HepG2 (cell line): ENCODE measurements at regions not wholly inside any gene's neighbourhood (a gene's known extent, or its start where the extent isn't known, plus 50 kb on each side); places are given as distances from the start of the nearest gene placed in this dataset.

Source experiments
- CBX1 ChIP-seq: IDR thresholded peaks from one replicate; pipeline ENCODE4 v1.6.1; 2016; ENCODE audit warnings: antibody characterized with exemption, low read depth
- CTCF ChIP-seq: sonication (generic); formaldehyde crosslinking; IDR thresholded peaks from 2 replicates; pipeline ENCODE4 v1.5.0; 2020; ENCODE audit warnings: mild to moderate bottlenecking, missing genetic modification reagents, moderate library complexity
- EED ChIP-seq: sonication (generic); formaldehyde crosslinking; IDR thresholded peaks from 2 replicates; pipeline ENCODE4 v1.5.0; 2020; ENCODE audit warnings: mild to moderate bottlenecking, missing genetic modification reagents
- EHMT2 ChIP-seq: fragments of 200-600 bp; sonication (generic); IDR thresholded peaks from 2 replicates; pipeline ENCODE4 v1.7.0; 2017; ENCODE audit warnings: antibody characterized with exemption, low read depth, low read length, borderline replicate concordance
- ELF1 ChIP-seq: sonication (generic); formaldehyde crosslinking; IDR thresholded peaks from 2 replicates; pipeline ENCODE4 v1.4.0; 2020; ENCODE audit warnings: missing genetic modification reagents
- GABPB1 ChIP-seq: IDR thresholded peaks from 2 replicates; pipeline ENCODE4 v1.6.1; 2016; ENCODE audit warnings: mild to moderate bottlenecking, missing genetic modification reagents, moderate library complexity, missing compliant biosample characterization
- MXI1 ChIP-seq: IDR thresholded peaks from 3 replicates; pipeline ENCODE4 v1.6.1; 2012; ENCODE audit warnings: low read depth, low read length, inconsistent platforms, borderline replicate concordance
- PBX2 ChIP-seq: IDR thresholded peaks from 2 replicates; pipeline ENCODE4 v1.6.1; 2016; ENCODE audit warnings: control low read depth
- RAD51 ChIP-seq: fragments of 450-650 bp; IDR thresholded peaks from 2 replicates; pipeline ENCODE4 v1.6.1; 2016; ENCODE audit warnings: borderline replicate concordance
- RNF2 ChIP-seq: fragments of 450-650 bp; conservative IDR thresholded peaks from 2 replicates; pipeline ENCODE4 v1.6.1; 2016; ENCODE audit warnings: low read depth
- STAG1 ChIP-seq: sonication (generic); formaldehyde crosslinking; IDR thresholded peaks from 2 replicates; pipeline ENCODE4 v1.4.0; 2020; ENCODE audit warnings: missing genetic modification reagents
- THAP8 ChIP-seq: sonication (generic); formaldehyde crosslinking; IDR thresholded peaks from 2 replicates; pipeline ENCODE4 v1.5.1; 2020; ENCODE audit warnings: missing genetic modification reagents, mild to moderate bottlenecking, borderline replicate concordance
- ZNF7 ChIP-seq: IDR thresholded peaks from 2 replicates; pipeline ENCODE4 v1.6.1; 2016; ENCODE audit warnings: missing biosample characterization, missing genetic modification reagents
- TF ChIP-seq, protein P1 (sequence below): sonication (generic); formaldehyde crosslinking; IDR thresholded peaks from 2 replicates; pipeline ENCODE4 v1.5.0; 2020; ENCODE audit warnings: missing genetic modification reagents

- no peak for TF ChIP-seq EED (CRISPR knock-in tag)
- no peak for TF ChIP-seq MXI1
- TF ChIP-seq ELF1 (CRISPR knock-in tag) = no peak
- TF ChIP-seq PBX2 = no peak
- TF ChIP-seq RAD51 = no peak
- no peak for TF ChIP-seq EHMT2
- no peak for TF ChIP-seq ZNF7 (CRISPR knock-in tag)
- no peak for TF ChIP-seq GABPB1 (CRISPR knock-in tag)
- TF ChIP-seq THAP8 = no peak
- no peak for TF ChIP-seq STAG1 (CRISPR knock-in tag)
- no peak for TF ChIP-seq CBX1
- no peak for TF ChIP-seq RNF2
- TF ChIP-seq, protein P1, sequence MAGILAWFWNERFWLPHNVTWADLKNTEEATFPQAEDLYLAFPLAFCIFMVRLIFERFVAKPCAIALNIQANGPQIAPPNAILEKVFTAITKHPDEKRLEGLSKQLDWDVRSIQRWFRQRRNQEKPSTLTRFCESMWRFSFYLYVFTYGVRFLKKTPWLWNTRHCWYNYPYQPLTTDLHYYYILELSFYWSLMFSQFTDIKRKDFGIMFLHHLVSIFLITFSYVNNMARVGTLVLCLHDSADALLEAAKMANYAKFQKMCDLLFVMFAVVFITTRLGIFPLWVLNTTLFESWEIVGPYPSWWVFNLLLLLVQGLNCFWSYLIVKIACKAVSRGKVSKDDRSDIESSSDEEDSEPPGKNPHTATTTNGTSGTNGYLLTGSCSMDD (CRISPR knock-in tag) = no peak
- TF ChIP-seq CTCF (CRISPR knock-in tag) = no peak
Measured at GRCh38 chrX:16451334-16451733, 198.6 kb upstream of the S100G start.
